Hematopoietic multipotent progenitor cell treated with erythropoietin and hydrocortisone succinate and interleukin-3 and kit ligand, for 8 days (in vitro differentiated cells): ENCODE measurements at regions not wholly inside any gene's neighbourhood (a gene's known extent, or its start where the extent isn't known, plus 50 kb on each side); places are given as distances from the start of the nearest gene placed in this dataset.
A peak's percentile ranks its signal among the peaks of the same experiment; 100 is the strongest.
"Not testable (repeated sequence)": the region's sequence is repeated elsewhere in the genome, so short reads cannot be mapped to it uniquely, and the experiment has no call there.

Source experiments
- DNase-seq: peaks from one replicate; pipeline ENCODE4 v3.0.0-alpha.2; 2015

DNA sequence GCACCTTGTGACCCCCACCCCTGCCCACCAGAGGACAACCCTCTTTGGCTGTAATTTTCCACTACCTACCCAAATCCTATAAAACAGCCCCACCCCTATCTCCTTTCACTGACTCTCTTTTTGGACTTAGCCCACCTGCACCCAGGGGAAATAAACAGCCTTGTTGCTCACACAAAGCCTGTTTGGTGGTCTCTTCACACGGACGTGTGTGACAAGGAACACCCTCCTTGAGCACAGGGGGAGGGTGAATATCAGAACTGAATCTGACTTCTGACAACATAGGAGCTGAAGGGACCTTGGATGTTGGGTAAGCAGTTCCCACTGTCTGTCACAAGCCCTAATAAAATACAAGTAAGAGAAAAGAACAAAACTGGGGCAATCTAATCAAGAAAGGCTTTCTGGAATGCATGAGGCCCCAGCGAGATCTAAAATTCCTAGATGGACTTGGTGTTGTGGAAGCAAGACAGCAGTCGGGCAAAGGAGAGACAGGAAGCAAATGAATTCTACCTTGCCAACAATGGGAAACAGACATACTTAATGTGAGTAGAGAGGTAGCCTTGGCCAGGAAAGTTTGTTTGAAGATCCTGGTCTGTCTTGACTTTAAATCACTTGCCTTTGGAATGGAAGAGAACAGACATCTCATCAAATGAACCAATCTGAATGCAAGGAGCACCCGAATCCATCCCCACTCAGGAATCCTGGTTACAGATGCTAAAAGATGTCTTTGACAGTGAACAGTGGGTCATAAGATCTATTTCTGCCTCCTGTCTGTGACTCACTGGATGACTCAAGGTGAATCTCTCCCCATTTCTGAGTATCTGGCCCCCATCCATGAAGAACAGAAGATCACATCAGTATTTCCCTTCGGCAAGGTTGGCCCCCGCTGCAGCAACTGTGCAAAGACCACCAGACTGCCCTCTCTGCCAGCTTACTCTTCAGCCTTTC lies 53.3 kb downstream of the OLFML3 start:
- no peak for DNase-seq

- DNase-seq: peak; percentile 11
Observed at GRCh38 chr1:114033216-114033706, 54.0 kb downstream of the OLFML3 start.

DNA sequence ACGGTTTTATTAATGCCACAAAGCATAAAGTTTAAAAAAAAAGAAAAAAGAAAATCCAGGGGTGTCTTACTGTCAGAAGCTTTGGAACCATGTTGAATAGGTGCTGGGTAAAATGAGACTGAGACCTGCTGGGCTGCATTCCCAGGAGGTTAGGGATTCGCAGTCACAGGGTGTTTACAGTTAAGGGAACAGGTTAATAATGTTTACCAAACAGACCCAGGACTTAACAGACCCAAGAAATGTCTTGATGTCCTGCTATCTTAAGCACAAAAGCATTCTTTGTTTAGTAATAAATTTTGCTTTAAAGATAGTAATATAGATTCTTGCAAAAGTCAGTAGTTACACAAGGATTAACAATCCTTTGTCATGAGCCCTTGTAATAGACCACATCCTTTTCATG lies 54.7 kb downstream of the OLFML3 start:
- DNase-seq: no peak

DNA sequence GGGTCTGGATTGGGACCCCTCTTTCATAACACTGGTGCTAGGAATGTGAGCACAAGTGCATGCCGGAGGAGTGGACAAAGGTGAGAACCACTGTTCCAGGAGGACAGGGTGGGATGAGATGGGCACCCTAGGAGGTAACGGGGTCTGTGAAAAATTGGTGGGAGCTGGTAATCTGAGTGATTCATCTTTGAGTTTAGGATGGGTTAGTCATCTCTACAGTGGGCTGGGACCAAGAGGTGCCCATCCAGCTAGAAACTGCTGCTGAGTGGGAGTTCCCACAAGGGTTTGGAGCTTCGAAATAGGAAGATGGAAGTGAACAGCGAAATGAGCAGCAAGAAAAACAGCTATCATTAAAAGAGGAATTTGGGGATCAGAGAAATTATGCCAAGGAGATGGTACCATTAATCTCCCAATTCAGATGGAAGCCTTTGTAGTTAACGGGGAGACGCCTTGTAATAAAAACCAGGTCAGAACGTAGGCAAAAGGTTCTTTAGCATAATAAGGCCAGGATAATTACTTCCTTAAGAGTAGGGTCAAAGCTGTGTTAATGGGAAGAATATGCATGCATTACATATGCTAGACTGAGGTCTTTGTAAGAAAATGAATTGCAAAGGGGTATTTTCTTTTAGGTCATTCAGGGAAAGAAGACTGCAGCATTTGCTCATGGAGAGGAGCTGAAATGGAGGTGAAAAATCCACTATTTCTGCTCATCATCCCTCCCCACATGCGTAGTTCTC lies 55.5 kb downstream of the OLFML3 start:
- DNase-seq: no peak

GRCh38 chr1:114035304-114035700 lies 56.0 kb downstream of the OLFML3 start:
- DNase-seq: no peak

GRCh38 chr1:114036841-114037630 lies 57.8 kb downstream of the OLFML3 start:
- not testable (repeated sequence) for DNase-seq

GRCh38 chr1:114037631-114037890 lies 58.3 kb downstream of the OLFML3 start:
- DNase-seq: no peak

DNA sequence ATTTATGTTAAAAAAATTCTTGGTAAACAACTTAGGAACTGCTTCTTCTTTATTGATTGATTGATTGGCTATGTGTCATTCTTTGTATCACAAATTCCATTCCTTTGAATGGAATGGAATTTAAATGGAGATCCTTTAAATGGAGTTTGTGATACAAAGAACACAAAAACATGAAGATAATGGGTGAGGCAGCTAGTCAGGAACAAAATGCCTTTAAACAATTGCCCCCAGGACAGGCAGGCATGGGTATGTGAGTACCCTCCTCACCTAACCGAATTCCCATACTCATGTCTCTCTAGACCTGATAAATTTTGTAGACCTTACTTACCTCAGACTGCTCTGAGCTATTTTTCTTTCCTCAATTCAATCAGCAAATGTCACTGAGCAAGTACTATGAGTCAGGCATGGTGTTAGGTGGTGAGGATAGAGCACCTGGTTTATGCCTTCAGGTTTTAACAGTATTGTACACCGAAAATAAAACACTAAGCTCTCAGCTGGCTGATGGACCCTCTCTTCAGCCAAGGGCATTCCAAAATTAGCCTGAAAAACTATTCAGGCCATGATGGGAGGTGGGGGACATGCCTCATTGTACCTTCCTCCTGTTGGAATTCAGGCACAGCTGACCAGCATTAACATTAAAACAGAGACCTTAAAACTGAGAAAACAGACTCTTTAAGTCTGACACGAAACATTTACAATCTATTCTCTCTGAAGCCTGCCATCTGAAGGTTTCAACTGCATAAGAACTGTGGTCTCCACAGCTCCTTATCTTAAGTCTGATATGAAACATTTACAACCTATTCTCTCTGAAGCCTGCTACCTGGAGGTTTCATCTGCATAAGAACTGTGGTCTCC lies 58.9 kb downstream of the OLFML3 start:
- no peak for DNase-seq
